GM10266 (cell line): ENCODE measurements at regions not wholly inside any gene's neighbourhood (a gene's known extent, or its start where the extent isn't known, plus 50 kb on each side); places are given as distances from the start of the nearest gene placed in this dataset.

ENCODE experiments used
- DNase-seq: peaks from one replicate; pipeline ENCODE4 v3.0.0; 2012; ENCODE audit errors: extremely low spot score
- TF ChIP-seq, protein P1 (sequence below): IDR thresholded peaks from 2 replicates; pipeline ENCODE4 v1.5.1; 2012; ENCODE audit warnings: mild to moderate bottlenecking, low read depth; ENCODE audit not compliant: control insufficient read depth, insufficient read depth; ENCODE audit errors: missing control alignments

DNA sequence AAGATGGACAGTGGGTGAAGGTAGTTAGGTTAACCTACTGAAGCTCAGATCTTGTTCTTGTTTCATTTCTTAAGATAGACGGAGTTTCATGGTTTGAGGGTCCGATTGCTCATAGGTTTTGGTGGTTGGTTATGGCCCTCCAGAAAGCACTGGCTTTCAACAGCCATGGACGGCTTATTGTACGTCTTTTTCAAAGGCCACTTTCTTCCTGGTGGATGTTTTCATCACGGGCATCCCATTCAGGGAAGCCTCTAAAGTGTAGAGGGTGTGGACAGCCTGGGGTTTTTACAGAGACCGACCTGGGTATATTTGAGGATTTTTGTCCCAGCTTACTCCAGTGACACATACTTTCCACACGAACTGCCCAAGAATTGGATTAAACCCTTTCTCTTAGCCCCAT is 132.7 kb upstream of the ONECUT1 start:
- no peak for DNase-seq
- TF ChIP-seq, protein P1, sequence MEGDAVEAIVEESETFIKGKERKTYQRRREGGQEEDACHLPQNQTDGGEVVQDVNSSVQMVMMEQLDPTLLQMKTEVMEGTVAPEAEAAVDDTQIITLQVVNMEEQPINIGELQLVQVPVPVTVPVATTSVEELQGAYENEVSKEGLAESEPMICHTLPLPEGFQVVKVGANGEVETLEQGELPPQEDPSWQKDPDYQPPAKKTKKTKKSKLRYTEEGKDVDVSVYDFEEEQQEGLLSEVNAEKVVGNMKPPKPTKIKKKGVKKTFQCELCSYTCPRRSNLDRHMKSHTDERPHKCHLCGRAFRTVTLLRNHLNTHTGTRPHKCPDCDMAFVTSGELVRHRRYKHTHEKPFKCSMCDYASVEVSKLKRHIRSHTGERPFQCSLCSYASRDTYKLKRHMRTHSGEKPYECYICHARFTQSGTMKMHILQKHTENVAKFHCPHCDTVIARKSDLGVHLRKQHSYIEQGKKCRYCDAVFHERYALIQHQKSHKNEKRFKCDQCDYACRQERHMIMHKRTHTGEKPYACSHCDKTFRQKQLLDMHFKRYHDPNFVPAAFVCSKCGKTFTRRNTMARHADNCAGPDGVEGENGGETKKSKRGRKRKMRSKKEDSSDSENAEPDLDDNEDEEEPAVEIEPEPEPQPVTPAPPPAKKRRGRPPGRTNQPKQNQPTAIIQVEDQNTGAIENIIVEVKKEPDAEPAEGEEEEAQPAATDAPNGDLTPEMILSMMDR = no peak

DNA sequence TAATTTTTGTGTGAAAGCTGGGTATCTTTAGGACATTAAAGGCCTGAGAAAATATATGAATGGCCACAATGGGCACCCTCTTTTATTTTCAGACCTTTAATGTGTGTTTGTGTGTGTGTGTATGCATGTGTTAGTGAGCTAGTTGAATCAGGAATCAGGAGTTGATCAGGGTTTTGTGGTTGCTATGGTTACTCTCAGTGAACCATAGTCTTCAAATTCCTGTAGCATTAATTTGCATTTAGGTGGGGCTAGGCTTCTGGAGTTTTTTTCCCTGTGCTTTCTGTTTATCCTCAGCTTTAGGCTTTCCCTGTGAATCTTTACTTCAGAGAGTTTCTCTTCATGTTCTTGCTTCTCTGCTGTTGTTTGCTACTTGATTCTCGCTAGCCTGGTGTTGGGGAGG is 122.0 kb upstream of the ONECUT1 start:
- TF ChIP-seq, protein P1 = no peak
- no peak for DNase-seq

DNA sequence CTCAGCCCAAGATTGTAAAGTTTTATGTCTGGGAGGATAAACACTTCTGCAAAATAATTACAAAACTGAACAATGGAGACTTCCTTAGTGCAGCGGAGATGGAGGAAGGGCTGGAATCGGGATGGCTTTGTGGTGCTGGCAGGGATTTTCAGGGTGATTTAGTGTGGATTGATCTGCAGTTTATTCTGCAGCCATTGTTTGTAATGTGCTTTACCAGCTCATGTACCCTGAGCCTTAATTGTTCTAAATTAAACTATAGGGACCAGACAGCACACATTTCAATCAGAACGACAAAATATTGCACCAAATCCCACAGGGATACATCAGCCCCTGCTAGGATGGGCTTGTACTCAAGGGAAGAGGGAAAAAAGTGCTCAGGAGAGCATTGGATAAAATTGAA is 103.2 kb upstream of the ONECUT1 start:
- TF ChIP-seq, protein P1 = no peak
- no peak for DNase-seq

DNA sequence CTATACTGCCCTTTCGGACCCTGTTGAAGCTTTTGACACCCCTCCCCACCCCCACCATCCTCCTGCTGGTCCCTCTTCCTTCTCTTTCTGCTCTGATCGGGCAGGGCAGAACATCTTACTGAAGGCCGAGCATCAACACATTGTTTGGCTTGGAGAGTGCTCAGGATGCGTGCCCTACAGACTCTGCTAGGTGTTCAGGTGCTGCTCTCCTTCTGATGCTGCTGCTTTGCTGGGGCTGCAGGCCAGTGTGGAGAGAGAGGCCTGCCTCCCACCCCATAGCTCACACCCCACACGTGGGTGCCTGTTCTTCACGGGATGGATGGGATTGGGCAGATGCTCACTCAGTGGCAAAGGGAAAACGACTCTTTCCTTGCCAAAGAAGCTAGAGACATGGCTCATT is 89.8 kb upstream of the ONECUT1 start:
- TF ChIP-seq, protein P1 = no peak
- no peak for DNase-seq

DNA sequence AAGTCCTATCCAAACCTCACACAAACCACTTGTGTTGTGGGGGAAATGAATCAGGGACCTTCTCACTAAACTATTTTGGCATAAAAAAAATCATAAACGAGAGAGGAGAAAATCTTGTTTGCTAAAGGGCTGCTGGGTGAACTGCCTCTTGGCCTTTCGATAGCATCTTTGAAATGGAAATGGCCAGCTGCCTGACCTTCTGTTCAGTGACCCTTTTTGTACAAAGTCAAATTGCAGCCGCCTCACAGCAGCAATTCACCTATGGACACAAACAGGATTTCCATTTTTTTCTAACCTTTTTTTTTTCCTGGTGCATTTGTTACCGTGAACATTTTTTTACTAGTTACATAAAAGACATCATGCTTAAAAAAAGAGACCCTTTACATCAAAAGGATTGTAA is 89.0 kb upstream of the ONECUT1 start:
- DNase-seq = no peak
- TF ChIP-seq, protein P1 = no peak

DNA sequence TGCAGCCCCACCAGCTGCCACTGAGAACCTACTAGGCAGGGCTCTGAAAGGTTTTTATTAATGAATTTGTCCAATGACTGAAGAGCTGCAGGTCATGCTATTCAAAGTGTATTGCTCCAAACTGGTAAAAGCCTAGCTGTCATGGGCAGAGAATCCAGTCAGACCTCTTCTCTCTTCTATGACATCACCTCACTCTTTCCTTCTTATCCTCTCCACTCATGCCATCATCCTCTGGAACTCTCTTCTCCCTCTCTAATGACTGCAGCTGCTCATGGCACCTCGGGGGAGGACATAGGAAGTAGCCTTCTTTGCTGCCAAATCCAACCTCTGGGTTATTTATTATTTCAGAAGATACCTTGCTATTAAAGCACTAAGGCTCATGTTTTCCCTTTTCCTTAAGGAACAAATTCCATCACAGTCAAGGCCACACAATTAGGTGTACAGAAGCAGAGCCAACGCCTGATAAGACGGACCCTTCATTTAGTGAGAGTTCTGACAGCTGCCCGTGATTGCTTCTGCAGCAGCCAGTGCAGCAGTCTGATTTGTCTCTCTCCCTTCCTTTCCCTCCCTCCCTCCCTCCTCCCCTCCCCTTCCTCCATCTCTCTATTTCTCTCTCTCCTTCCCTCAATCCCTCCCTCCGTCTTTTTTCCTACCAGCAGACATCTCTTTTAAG is 87.0 kb upstream of the ONECUT1 start:
- no peak for DNase-seq
- TF ChIP-seq, protein P1 = no peak

DNA sequence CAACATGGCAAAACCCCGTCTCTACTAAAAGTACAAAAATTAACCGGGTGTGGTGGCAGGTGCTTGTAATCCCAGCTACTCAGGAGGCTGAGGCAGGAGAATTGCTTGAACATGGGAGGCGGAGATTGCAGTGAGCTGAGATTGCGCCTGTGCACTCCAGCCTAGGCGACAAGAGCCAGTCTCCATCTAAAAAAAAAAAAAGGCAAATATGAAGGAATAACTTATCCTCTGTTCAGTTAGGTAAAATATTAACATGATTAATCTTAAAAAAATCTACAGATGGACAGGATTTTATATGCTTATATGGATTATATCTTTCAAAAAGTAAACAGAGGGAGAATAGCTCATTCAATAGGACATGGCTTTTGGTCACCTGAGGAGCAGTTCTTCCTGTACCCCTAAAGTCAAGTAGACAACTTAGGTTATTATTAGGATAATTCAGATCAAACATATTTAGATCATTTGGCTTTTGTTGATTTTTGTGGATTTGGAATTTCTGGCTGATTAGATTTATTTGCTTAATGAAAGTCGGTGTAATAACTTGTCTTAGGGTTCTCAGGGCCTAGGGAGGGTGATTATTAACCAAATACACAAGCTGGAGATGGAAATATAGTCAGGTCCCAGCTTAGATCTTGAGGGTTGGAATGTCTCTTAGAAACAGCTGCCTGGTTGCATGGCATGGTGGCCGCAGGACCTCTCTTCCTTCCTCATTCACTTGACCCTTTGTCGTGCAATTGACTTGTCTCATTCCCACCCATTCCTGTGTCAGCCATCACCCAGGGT is 82.1 kb upstream of the ONECUT1 start:
- no peak for DNase-seq
- TF ChIP-seq, protein P1 = no peak
